Uterus (tissue), 2 donors: ENCODE measurements at regions not wholly inside any gene's neighbourhood (a gene's known extent, or its start where the extent isn't known, plus 50 kb on each side); places are given as distances from the start of the nearest gene placed in this dataset.

Source experiments
- CTCF ChIP-seq, 4 experiments: fragments of 200-600 bp in 2 of 4; fragments of 450-650 bp in 2 of 4; sonication (generic) in 2 of 4; IDR thresholded peaks; one replicate each; pipeline ENCODE4 v1.5.1; 2016 to 2019; ENCODE audit warnings: antibody characterized with exemption in 4 of 4, mild to moderate bottlenecking in 2 of 4, moderate library complexity in 1 of 4
- POLR2A ChIP-seq, 2 donors: fragments of 450-650 bp; IDR thresholded peaks; one replicate each; pipeline ENCODE4 v1.6.1; 2016; ENCODE audit warnings: antibody characterized with exemption in 2 of 2, mild to moderate bottlenecking in 1 of 2, moderate library complexity in 1 of 2

DNA sequence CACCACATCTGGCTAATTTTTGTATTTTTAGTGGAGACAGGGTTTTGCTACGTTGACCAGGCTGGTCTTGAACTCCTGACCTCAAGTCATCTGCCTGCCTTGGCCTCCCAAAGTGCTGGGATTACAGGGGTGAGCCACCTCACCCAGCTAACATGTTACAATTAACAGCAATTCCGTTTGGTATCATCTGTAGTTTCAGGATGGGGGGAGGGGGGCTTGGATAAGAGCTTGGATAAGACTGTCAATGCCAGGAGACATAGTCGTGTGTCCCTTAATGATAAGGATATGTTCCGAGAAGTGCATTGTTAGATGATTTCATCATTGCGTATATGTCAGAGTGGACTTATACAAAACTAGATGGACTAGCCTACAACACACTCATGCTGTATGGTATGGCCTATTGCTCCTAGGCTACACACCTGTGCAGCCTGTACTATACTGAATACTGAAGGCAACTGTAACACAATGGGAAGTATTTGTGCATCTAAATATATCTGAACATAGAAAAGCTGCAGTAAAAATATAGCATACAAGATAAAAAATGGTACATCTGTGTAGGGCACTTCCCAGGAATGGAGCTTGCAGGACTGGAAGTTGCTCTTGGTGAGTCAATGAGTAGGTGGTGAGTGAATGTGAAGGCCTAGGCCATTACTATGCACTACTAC is 103.9 kb upstream of the TNS3 start:
- TF ChIP-seq CTCF (IDR thresholded peaks at IDR 0.05) (no peak), POLR2A (IDR thresholded peaks at IDR 0.05) (no peak)
